ENCODE measurements at regions not wholly inside any gene's neighbourhood (a gene's known extent, or its start where the extent isn't known, plus 50 kb on each side); places are given as distances from the start of the nearest gene placed in this dataset.

DNA sequence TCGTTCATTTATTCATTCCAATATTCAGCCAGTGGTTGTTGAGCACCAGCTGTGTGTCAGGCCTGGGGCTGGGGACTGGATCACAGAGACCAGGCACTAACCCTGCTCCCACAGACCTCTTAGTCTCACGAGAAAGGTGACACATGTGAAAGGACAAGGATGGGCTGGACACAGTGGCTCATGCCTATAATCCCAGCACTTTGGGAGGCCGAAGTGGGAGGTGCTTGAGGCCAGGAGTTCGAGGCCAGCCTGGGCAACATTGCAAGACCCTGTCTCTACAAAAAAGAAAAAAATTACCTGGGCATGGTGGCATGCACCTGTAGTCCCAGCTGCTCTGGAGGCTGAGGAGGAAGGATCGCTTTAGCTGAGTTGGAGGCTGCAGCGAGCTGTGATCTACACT, 105.9 kb upstream of the SDK1 start:
- ChIA-PET CTCF (ENCODE audit: unreplicated experiment) (no interaction called here), POLR2A (no interaction called here)
- Histone ChIP-seq H3K36me3 (ENCODE audit: insufficient read depth, low read length) (no peaks in the 10 kb centered on the region), H2AFZ (ENCODE audit: low read length) (no peak overlapping the region), H3K9me3 (ENCODE audit: low read length) (no peaks in the 10 kb centered on the region), H3K4me3 (ENCODE audit: low read depth, low read length, poor library complexity, severe bottlenecking) (no peak overlapping the region), H3K79me2 (ENCODE audit: insufficient read depth, low read depth, low read length) (no peaks in the 10 kb centered on the region), H3K4me1 (ENCODE audit: insufficient read depth, low read length, poor library complexity, severe bottlenecking) (no peaks in the 10 kb centered on the region), H4K20me1 (ENCODE audit: insufficient read depth, low read length) (no peaks in the 10 kb centered on the region), H3K4me2 (ENCODE audit: low read length) (no peak overlapping the region), H3K27ac (ENCODE audit: low read depth, low read length, poor library complexity, severe bottlenecking) (no peak overlapping the region), H3K9me2 (ENCODE audit: insufficient read depth, low read length) (no peaks in the 10 kb centered on the region)
- no TSS peak for BruUV-seq (replicated peaks)
- no peak for DNase-seq (ENCODE audit: low spot score)
- no peak for TF ChIP-seq EZH2phosphoT487 (IDR thresholded peaks at IDR 0.05; ENCODE audit: borderline replicate concordance, low read depth, low read length)
- TF ChIP-seq, protein P1, sequence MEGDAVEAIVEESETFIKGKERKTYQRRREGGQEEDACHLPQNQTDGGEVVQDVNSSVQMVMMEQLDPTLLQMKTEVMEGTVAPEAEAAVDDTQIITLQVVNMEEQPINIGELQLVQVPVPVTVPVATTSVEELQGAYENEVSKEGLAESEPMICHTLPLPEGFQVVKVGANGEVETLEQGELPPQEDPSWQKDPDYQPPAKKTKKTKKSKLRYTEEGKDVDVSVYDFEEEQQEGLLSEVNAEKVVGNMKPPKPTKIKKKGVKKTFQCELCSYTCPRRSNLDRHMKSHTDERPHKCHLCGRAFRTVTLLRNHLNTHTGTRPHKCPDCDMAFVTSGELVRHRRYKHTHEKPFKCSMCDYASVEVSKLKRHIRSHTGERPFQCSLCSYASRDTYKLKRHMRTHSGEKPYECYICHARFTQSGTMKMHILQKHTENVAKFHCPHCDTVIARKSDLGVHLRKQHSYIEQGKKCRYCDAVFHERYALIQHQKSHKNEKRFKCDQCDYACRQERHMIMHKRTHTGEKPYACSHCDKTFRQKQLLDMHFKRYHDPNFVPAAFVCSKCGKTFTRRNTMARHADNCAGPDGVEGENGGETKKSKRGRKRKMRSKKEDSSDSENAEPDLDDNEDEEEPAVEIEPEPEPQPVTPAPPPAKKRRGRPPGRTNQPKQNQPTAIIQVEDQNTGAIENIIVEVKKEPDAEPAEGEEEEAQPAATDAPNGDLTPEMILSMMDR (conservative IDR thresholded peaks at IDR 0.05; ENCODE audit: low read length), result no peak
- intact Hi-C loops (cut with micrococcal nuclease; ENCODE audit: unreplicated experiment), result no loop called here

DNA sequence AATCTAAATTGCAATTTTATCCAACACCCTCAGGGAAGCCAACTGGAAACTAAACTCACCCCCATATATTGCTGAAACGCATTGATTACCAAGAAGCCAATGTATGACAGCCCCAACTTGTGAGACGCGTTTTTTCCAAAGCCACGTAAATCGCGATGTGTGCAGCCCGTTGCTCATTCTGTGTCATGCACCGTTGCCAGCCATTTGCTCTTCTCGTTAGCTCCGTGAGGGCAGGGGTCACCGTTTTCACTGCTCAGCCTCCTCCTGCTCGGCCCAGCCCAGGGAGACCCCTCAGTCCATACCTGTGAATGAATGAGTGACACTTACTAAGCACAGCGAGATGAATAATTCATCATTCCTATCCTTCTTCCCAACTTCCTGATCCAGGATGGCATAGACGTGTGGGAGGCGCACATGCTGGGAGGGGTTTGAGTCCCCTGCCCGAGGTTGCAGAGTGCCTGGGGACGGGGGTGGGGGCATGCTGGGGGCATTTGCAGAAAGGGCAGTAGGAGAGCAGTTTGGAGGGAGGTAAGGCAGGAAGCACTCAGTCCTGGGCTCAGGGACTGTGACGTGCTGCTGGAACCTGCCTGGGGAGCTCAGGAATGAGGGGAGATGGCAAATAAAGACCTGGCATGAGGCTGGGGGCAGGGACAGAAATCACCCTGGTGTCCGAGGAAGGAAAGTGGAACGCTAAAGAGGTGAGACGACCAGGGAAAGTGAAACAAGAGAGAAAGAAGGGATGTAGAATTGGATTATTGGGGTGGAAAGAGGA, 104.2 kb upstream of the SDK1 start:
- BruUV-seq (replicated peaks), result no TSS peak
- no peak overlapping the region for H3K4me3 ChIP-seq (ENCODE audit: low read depth, low read length, poor library complexity, severe bottlenecking)
- no peaks in the 10 kb centered on the region for H4K20me1 ChIP-seq (ENCODE audit: insufficient read depth, low read length)
- CTCF ChIA-PET (ENCODE audit: unreplicated experiment), result no interaction called here
- H3K9me3 ChIP-seq (ENCODE audit: low read length), result no peaks in the 10 kb centered on the region
- DNase-seq (ENCODE audit: low spot score), result no peak
- TF ChIP-seq EZH2phosphoT487 (IDR thresholded peaks at IDR 0.05; ENCODE audit: borderline replicate concordance, low read depth, low read length), result no peak
- TF ChIP-seq, protein P1 (conservative IDR thresholded peaks at IDR 0.05; ENCODE audit: low read length), result no peak
- no peaks in the 10 kb centered on the region for H3K9me2 ChIP-seq (ENCODE audit: insufficient read depth, low read length)
- no peak overlapping the region for H3K4me2 ChIP-seq (ENCODE audit: low read length)
- no peaks in the 10 kb centered on the region for H3K36me3 ChIP-seq (ENCODE audit: insufficient read depth, low read length)
- no peak overlapping the region for H2AFZ ChIP-seq (ENCODE audit: low read length)
- H3K79me2 ChIP-seq (ENCODE audit: insufficient read depth, low read depth, low read length), result no peaks in the 10 kb centered on the region
- H3K27ac ChIP-seq (ENCODE audit: low read depth, low read length, poor library complexity, severe bottlenecking), result no peak overlapping the region
- intact Hi-C loops (cut with micrococcal nuclease; ENCODE audit: unreplicated experiment), result no loop called here
- H3K4me1 ChIP-seq (ENCODE audit: insufficient read depth, low read length, poor library complexity, severe bottlenecking), result no peaks in the 10 kb centered on the region
- POLR2A ChIA-PET, result interaction anchor here (0.6 kb wide), 1 partner anchor 1035 kb away, joined by 3 read pairs; no protein-coding TSS in a partner anchor

DNA sequence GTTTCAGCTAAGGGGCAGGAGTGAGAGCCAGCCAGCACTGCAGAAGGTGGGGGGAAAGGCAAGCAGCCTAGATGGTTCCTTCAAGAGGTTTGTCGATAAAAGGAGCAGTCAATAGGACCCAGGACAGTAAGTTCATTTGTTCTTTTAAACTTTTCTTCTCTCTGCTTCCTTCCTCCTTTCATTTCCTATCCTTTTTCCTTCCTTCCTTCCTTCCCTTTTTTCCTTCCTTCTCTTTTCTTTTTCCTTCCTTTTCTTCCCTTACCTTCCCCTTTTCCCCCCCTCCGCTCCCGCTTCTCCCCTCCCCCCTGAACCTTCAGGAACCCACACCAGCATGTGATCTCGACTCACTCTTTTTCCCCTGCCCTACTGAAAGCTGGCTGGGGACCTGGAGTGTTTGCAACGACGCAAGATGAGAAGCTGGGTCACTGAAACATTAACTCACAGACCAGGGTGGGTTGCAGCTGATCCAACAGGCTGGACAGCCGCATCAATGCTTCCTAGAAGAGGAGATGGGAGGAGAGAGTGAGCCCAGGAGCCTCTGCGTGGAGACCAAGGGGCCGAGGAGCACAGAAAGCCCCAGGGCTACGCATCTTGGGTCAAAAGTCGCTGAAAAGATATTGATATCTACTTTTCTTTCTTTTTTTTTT, 103.4 kb upstream of the SDK1 start:
- no peak for DNase-seq (ENCODE audit: low spot score)
- Histone ChIP-seq H4K20me1 (ENCODE audit: insufficient read depth, low read length) (no peaks in the 10 kb centered on the region), H3K27ac (ENCODE audit: low read depth, low read length, poor library complexity, severe bottlenecking) (no peak overlapping the region), H3K9me2 (ENCODE audit: insufficient read depth, low read length) (no peaks in the 10 kb centered on the region), H2AFZ (ENCODE audit: low read length) (no peak overlapping the region), H3K36me3 (ENCODE audit: insufficient read depth, low read length) (no peaks in the 10 kb centered on the region), H3K4me3 (ENCODE audit: low read depth, low read length, poor library complexity, severe bottlenecking) (no peak overlapping the region), H3K4me2 (ENCODE audit: low read length) (no peak overlapping the region), H3K9me3 (ENCODE audit: low read length) (no peaks in the 10 kb centered on the region), H3K79me2 (ENCODE audit: insufficient read depth, low read depth, low read length) (no peaks in the 10 kb centered on the region), H3K4me1 (ENCODE audit: insufficient read depth, low read length, poor library complexity, severe bottlenecking) (no peaks in the 10 kb centered on the region)
- intact Hi-C loops (cut with micrococcal nuclease; ENCODE audit: unreplicated experiment), result no loop called here
- TF ChIP-seq, protein P1 (conservative IDR thresholded peaks at IDR 0.05; ENCODE audit: low read length), result no peak
- no TSS peak for BruUV-seq (replicated peaks)
- ChIA-PET POLR2A (interaction anchor here (0.6 kb wide), 1 partner anchor 46 kb away, joined by 3 read pairs; no protein-coding TSS in a partner anchor), CTCF (ENCODE audit: unreplicated experiment) (no interaction called here)
